GM23248 (cell line): ENCODE measurements at regions not wholly inside any gene's neighbourhood (a gene's known extent, or its start where the extent isn't known, plus 50 kb on each side); places are given as distances from the start of the nearest gene placed in this dataset.

Experiments
- EZH2 ChIP-seq: fragments of 200-600 bp; sonication (generic); IDR thresholded peaks from 2 replicates; pipeline ENCODE4 v1.6.1; 2018; ENCODE audit warnings: antibody characterized with exemption, mild to moderate bottlenecking; ENCODE audit not compliant: insufficient read depth, poor library complexity, severe bottlenecking
- EZH2phosphoT487 ChIP-seq: fragments of 200-600 bp; sonication (generic); IDR thresholded peaks from 2 replicates; pipeline ENCODE4 v1.6.1; 2018; ENCODE audit warnings: antibody characterized with exemption, moderate library complexity, mild to moderate bottlenecking, low read depth; ENCODE audit not compliant: insufficient read depth

- no peak for TF ChIP-seq EZH2
- no peak for TF ChIP-seq EZH2phosphoT487
These were observed 134.2 kb upstream of the PIK3C3 start for GRCh38 chr18:41820784-41821183.
